ENCODE measurements at regions not wholly inside any gene's neighbourhood (a gene's known extent, or its start where the extent isn't known, plus 50 kb on each side); places are given as distances from the start of the nearest gene placed in this dataset.

DNA sequence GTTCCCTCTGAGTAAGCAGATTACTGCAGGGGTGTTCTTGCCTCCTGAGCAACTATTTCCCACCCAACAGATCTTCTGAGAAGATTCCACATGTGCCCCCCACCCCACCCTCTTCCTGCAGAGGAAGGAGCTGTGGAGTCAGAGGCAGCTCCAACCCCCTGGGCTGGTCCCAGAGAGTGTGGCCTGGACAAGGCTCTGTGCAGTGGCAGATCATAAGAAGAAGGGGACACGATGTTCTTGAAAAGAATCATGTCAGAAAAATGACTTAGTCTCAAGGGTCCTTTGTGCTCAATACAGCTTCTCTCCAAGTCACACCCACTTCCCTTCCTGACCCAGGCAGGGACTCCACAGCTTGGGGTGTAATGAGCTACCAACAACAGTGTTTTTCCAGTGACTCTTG lies 95.2 kb downstream of the SYF2 start:
- H3K9me3 ChIP-seq (ENCODE audit: control insufficient read depth, insufficient read depth, low read depth, low read length) = no peaks in the 10 kb centered on the region
- no peaks in the 10 kb centered on the region for H3K4me1 ChIP-seq (ENCODE audit: control insufficient read depth, insufficient read depth, low read length)
- DNase-seq (ENCODE audit: low read depth, low spot score) (no peak), ATAC-seq (no peak)
- in situ Hi-C loops (cut with HindIII; ENCODE audit: low pct_unique_long_range_greater_than_20kb, low sequenced_read_pairs) (no loop called here), intact Hi-C loops (cut with micrococcal nuclease; ENCODE audit: unreplicated experiment) (no loop called here)
- no TSS peak for BruUV-seq (replicated peaks)
- POLR2A ChIA-PET = no interaction called here
- no peak overlapping the region for H3K27ac ChIP-seq (ENCODE audit: low read length)
- CTCF ChIA-PET = no interaction called here
- H3K36me3 ChIP-seq (ENCODE audit: control insufficient read depth, insufficient read depth, low read length) = no peaks in the 10 kb centered on the region
- no peaks in the 10 kb centered on the region; the same call in 1 of the 2 replicates for H3K27me3 ChIP-seq (ENCODE audit: control insufficient read depth, insufficient read depth, low read length)
- no peak overlapping the region for H3K4me3 ChIP-seq (ENCODE audit: low read depth in 2 of 2, low read length in 2 of 2)
- TF ChIP-seq POLR2AphosphoS5 (IDR thresholded peaks at IDR 0.05; ENCODE audit: low read depth, low read length) (no peak), TCF7L2 (IDR thresholded peaks at IDR 0.05; ENCODE audit: low read depth, low read length) (no peak), SIN3A (IDR thresholded peaks at IDR 0.05; ENCODE audit: borderline replicate concordance, insufficient read depth, low read depth, low read length) (no peak), CTCF (IDR thresholded peaks at IDR 0.05) (no peak)
- TF ChIP-seq, protein P1, sequence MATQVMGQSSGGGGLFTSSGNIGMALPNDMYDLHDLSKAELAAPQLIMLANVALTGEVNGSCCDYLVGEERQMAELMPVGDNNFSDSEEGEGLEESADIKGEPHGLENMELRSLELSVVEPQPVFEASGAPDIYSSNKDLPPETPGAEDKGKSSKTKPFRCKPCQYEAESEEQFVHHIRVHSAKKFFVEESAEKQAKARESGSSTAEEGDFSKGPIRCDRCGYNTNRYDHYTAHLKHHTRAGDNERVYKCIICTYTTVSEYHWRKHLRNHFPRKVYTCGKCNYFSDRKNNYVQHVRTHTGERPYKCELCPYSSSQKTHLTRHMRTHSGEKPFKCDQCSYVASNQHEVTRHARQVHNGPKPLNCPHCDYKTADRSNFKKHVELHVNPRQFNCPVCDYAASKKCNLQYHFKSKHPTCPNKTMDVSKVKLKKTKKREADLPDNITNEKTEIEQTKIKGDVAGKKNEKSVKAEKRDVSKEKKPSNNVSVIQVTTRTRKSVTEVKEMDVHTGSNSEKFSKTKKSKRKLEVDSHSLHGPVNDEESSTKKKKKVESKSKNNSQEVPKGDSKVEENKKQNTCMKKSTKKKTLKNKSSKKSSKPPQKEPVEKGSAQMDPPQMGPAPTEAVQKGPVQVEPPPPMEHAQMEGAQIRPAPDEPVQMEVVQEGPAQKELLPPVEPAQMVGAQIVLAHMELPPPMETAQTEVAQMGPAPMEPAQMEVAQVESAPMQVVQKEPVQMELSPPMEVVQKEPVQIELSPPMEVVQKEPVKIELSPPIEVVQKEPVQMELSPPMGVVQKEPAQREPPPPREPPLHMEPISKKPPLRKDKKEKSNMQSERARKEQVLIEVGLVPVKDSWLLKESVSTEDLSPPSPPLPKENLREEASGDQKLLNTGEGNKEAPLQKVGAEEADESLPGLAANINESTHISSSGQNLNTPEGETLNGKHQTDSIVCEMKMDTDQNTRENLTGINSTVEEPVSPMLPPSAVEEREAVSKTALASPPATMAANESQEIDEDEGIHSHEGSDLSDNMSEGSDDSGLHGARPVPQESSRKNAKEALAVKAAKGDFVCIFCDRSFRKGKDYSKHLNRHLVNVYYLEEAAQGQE (IDR thresholded peaks at IDR 0.05; ENCODE audit: insufficient read depth in 1 of 2, low read depth in 2 of 2, low read length in 1 of 2) = no peak

GRCh38 chr1:25135909-25136308 lies 96.4 kb downstream of the SYF2 start:
- no peak overlapping the region for H3K4me3 ChIP-seq (ENCODE audit: low read depth in 2 of 2, low read length in 2 of 2)
- BruUV-seq (replicated peaks) = no TSS peak
- no peak for ATAC-seq

DNA sequence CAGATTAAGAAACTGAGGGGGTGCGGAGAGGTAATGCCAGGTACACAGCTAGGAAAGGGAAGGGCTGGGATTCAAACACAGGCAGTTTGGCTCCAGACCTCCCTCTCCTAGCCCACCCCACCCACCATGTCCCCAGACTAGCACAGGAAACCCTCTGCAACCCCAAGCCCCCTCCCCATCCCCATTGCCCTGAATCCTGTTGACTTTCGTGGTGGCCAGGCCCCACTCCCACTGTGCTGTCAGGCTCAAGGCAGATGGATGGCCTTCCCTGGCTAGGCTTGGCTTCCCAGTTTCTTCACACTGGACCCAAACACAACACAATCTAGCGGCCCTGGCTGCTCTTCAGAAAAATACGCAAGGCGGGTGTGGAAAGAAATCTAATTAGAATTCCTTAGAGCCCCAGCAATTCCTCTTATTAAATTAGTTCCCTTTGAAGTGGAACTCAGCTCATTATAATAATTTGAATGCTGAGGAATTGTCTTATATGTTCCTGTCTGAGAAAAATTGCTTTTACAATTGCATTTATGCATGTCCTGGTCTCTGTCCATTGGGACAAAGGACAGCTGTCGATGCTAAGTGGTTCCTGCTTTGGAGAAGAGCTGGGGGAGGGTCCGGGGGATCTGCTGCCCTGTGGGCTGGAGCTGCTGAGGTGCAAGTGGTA lies 97.4 kb downstream of the SYF2 start:
- Histone ChIP-seq H3K27me3 (ENCODE audit: control insufficient read depth, insufficient read depth, low read length) (peaks cover 2% of the 10 kb centered on the region; the same call in 1 of the 2 replicates), H3K27ac (ENCODE audit: low read length) (no peak overlapping the region), H3K4me3 (ENCODE audit: low read depth in 2 of 2, low read length in 2 of 2) (no peak overlapping the region), H3K4me1 (ENCODE audit: control insufficient read depth, insufficient read depth, low read length) (no peaks in the 10 kb centered on the region), H3K9me3 (ENCODE audit: control insufficient read depth, insufficient read depth, low read depth, low read length) (no peaks in the 10 kb centered on the region), H3K36me3 (ENCODE audit: control insufficient read depth, insufficient read depth, low read length) (no peaks in the 10 kb centered on the region)
- in situ Hi-C loops (cut with HindIII; ENCODE audit: low pct_unique_long_range_greater_than_20kb, low sequenced_read_pairs) = no loop called here
- BruUV-seq (replicated peaks) = no TSS peak
- ChIA-PET POLR2A (interaction anchor here (0.6 kb wide), 1 partner anchor 368 kb away, joined by 4 read pairs; no protein-coding TSS in a partner anchor), CTCF (no interaction called here)
- ATAC-seq (no peak), DNase-seq (ENCODE audit: low read depth, low spot score) (no peak)
- intact Hi-C loops (cut with micrococcal nuclease; ENCODE audit: unreplicated experiment) = no loop called here
- TF ChIP-seq TCF7L2 (IDR thresholded peaks at IDR 0.05; ENCODE audit: low read depth, low read length) = no peak
- TF ChIP-seq CTCF (IDR thresholded peaks at IDR 0.05) = no peak
- no peak for TF ChIP-seq SIN3A (IDR thresholded peaks at IDR 0.05; ENCODE audit: borderline replicate concordance, insufficient read depth, low read depth, low read length)
- no peak for TF ChIP-seq POLR2AphosphoS5 (IDR thresholded peaks at IDR 0.05; ENCODE audit: low read depth, low read length)
- TF ChIP-seq, protein P1 (IDR thresholded peaks at IDR 0.05; ENCODE audit: insufficient read depth in 1 of 2, low read depth in 2 of 2, low read length in 1 of 2) = no peak

More at GRCh38 chr1:25135909-25136308, 96.4 kb downstream of the SYF2 start:
- Histone ChIP-seq H3K36me3 (ENCODE audit: control insufficient read depth, insufficient read depth, low read length) (no peaks in the 10 kb centered on the region), H3K27me3 (ENCODE audit: control insufficient read depth, insufficient read depth, low read length) (peaks cover 2% of the 10 kb centered on the region; the same call in 1 of the 2 replicates), H3K4me1 (ENCODE audit: control insufficient read depth, insufficient read depth, low read length) (no peaks in the 10 kb centered on the region), H3K27ac (ENCODE audit: low read length) (no peak overlapping the region), H3K9me3 (ENCODE audit: control insufficient read depth, insufficient read depth, low read depth, low read length) (no peaks in the 10 kb centered on the region)
- CTCF ChIA-PET = no interaction called here
- intact Hi-C loops (cut with micrococcal nuclease; ENCODE audit: unreplicated experiment) = no loop called here
- POLR2A ChIA-PET = no interaction called here
- TF ChIP-seq SIN3A (IDR thresholded peaks at IDR 0.05; ENCODE audit: borderline replicate concordance, insufficient read depth, low read depth, low read length) = no peak
- in situ Hi-C loops (cut with HindIII; ENCODE audit: low pct_unique_long_range_greater_than_20kb, low sequenced_read_pairs) = no loop called here
- no peak for DNase-seq (ENCODE audit: low read depth, low spot score)
